ENCODE measurements at regions not wholly inside any gene's neighbourhood (a gene's known extent, or its start where the extent isn't known, plus 50 kb on each side); places are given as distances from the start of the nearest gene placed in this dataset.

DNA sequence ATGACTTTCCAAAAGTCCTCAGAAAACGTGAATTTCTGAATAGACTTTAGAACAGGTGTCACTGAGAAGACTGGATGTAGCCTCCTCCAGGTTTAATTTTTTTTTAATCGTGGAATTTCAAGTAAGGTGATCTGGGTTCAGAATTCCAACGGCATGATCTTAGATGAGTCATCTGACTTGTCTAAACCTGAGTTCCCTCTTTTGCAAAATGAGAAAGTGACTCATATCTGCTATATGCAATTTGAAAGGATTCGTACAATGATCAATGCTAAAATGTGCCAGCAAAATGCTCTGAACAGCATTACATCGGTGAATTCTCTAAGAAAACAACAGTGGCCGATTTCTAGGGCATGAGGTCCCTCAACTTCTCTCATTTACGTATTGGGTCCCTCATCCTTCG lies 69.1 kb upstream of the ZNF516 start:
- TF ChIP-seq, protein P1, sequence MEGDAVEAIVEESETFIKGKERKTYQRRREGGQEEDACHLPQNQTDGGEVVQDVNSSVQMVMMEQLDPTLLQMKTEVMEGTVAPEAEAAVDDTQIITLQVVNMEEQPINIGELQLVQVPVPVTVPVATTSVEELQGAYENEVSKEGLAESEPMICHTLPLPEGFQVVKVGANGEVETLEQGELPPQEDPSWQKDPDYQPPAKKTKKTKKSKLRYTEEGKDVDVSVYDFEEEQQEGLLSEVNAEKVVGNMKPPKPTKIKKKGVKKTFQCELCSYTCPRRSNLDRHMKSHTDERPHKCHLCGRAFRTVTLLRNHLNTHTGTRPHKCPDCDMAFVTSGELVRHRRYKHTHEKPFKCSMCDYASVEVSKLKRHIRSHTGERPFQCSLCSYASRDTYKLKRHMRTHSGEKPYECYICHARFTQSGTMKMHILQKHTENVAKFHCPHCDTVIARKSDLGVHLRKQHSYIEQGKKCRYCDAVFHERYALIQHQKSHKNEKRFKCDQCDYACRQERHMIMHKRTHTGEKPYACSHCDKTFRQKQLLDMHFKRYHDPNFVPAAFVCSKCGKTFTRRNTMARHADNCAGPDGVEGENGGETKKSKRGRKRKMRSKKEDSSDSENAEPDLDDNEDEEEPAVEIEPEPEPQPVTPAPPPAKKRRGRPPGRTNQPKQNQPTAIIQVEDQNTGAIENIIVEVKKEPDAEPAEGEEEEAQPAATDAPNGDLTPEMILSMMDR (conservative IDR thresholded peaks at IDR 0.05; ENCODE audit: low read depth, low read length), result no peak
- TF ChIP-seq EZH2phosphoT487 (IDR thresholded peaks at IDR 0.05; ENCODE audit: borderline replicate concordance, low read length) (no peak), EZH2 (IDR thresholded peaks at IDR 0.05; ENCODE audit: low read length, unreplicated experiment) (no peak)
